Loucy (cell line): ENCODE measurements at regions not wholly inside any gene's neighbourhood (a gene's known extent, or its start where the extent isn't known, plus 50 kb on each side); places are given as distances from the start of the nearest gene placed in this dataset.

Source experiments
- H2AFZ ChIP-seq: fragments of 200-600 bp; sonication (generic); 2 replicates; pipeline ENCODE4 v1.6.0; 2016; ENCODE audit warnings: antibody characterized with exemption, mild to moderate bottlenecking, low read length, moderate library complexity
- H3F3A ChIP-seq: fragments of 200-600 bp; 2 replicates; pipeline ENCODE4 v1.6.0; 2016; ENCODE audit warnings: antibody characterized with exemption, low read depth, mild to moderate bottlenecking
- H3K27me3 ChIP-seq: fragments of 200-600 bp; sonication (generic); 2 replicates; pipeline ENCODE4 v1.6.1; 2014; ENCODE audit warnings: low read length, mild to moderate bottlenecking; ENCODE audit not compliant: insufficient read depth, poor library complexity, severe bottlenecking
- H3K36me3 ChIP-seq: fragments of 200-600 bp; sonication (generic); 2 replicates; pipeline ENCODE4 v1.6.1; 2016; ENCODE audit warnings: low read length; ENCODE audit not compliant: insufficient read depth
- H3K4me1 ChIP-seq: fragments of 200-600 bp; sonication (generic); 2 replicates; pipeline ENCODE4 v1.5.1; 2014; ENCODE audit warnings: low read length, mild to moderate bottlenecking; ENCODE audit not compliant: insufficient read depth, poor library complexity, severe bottlenecking
- H3K4me2 ChIP-seq: fragments of 200-600 bp; sonication (generic); 2 replicates; pipeline ENCODE4 v1.6.0; 2014; ENCODE audit warnings: antibody characterized with exemption, low read length, low read depth, mild to moderate bottlenecking; ENCODE audit not compliant: poor library complexity, severe bottlenecking
- H3K4me3 ChIP-seq: fragments of 200-600 bp; sonication (generic); 2 replicates; pipeline ENCODE4 v1.5.1; 2014; ENCODE audit warnings: low read length, mild to moderate bottlenecking, mixed read lengths; ENCODE audit not compliant: poor library complexity, severe bottlenecking
- H3K79me2 ChIP-seq: fragments of 200-600 bp; sonication (generic); 2 replicates; pipeline ENCODE4 v1.6.1; 2014; ENCODE audit warnings: low read length; ENCODE audit not compliant: insufficient read depth
- H3K9ac ChIP-seq: fragments of 200-600 bp; sonication (generic); 2 replicates; pipeline ENCODE4 v1.6.0; 2014; ENCODE audit warnings: mild to moderate bottlenecking, low read depth, low read length, moderate library complexity; ENCODE audit not compliant: poor library complexity, severe bottlenecking
- H3K9me2 ChIP-seq: fragments of 200-600 bp; sonication (generic); replicated peaks from 2 replicates; pipeline ENCODE4 v1.6.1; 2016; ENCODE audit warnings: low read depth, low read length, mixed read lengths
- H3K9me3 ChIP-seq: fragments of 200-600 bp; sonication (generic); 2 replicates; pipeline ENCODE4 v1.6.1; 2014; ENCODE audit warnings: mild to moderate bottlenecking, antibody characterized with exemption, low read length, low read depth; ENCODE audit not compliant: insufficient read depth
- H4K20me1 ChIP-seq: fragments of 200-600 bp; sonication (generic); 2 replicates; pipeline ENCODE4 v1.6.0; 2014; ENCODE audit warnings: antibody characterized with exemption, low read length, mild to moderate bottlenecking; ENCODE audit not compliant: insufficient read depth, poor library complexity, severe bottlenecking
- EZH2phosphoT487 ChIP-seq: fragments of 200-600 bp; IDR thresholded peaks from 2 replicates; pipeline ENCODE4 v1.6.1; 2018; ENCODE audit warnings: antibody characterized with exemption, mild to moderate bottlenecking, moderate library complexity, borderline replicate concordance
- TF ChIP-seq, protein P1 (sequence below): fragments of 200-600 bp; sonication (generic); conservative IDR thresholded peaks from 2 replicates; pipeline ENCODE4 v1.5.1; 2014; ENCODE audit warnings: mild to moderate bottlenecking, antibody characterized with exemption, low read length

DNA sequence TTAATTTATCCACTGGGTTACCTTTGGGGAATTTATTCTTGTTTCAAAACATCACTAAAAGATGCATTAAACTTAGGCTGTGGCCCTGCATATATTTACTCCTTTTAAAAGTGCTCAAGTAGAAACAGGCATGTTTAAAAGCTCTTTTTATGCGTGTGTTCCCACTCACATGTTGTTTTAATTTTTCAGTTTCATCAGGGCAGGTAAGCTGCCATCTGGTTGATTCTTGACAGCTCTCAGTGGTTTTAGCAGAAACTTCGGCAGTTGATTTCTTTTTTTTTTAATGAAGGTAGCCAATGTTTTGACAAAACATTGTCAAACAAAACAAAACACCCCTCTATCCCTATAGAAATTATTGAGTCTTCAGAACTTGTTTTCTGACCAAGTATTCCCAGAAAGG, 89.6 kb upstream of the LGR5 start:
- Histone ChIP-seq H3K36me3 (no peaks in the 10 kb centered on the region), H3F3A (0 out of 2 replicates have a peak, but pooled peaks cover 6% of the 10 kb centered on the region), H3K4me3 (no peak overlapping the region), H3K9me2 (no peaks in the 10 kb centered on the region), H3K27me3 (no peaks in the 10 kb centered on the region), H3K4me2 (no peak overlapping the region), H3K9me3 (no peaks in the 10 kb centered on the region), H3K79me2 (no peaks in the 10 kb centered on the region), H4K20me1 (no peaks in the 10 kb centered on the region), H3K9ac (no peak overlapping the region), H2AFZ (peak overlapping the region; percentile 46; the same call in 1 of the 2 replicates), H3K4me1 (peaks cover 16% of the 10 kb centered on the region)
- no peak for TF ChIP-seq EZH2phosphoT487
- TF ChIP-seq, protein P1, sequence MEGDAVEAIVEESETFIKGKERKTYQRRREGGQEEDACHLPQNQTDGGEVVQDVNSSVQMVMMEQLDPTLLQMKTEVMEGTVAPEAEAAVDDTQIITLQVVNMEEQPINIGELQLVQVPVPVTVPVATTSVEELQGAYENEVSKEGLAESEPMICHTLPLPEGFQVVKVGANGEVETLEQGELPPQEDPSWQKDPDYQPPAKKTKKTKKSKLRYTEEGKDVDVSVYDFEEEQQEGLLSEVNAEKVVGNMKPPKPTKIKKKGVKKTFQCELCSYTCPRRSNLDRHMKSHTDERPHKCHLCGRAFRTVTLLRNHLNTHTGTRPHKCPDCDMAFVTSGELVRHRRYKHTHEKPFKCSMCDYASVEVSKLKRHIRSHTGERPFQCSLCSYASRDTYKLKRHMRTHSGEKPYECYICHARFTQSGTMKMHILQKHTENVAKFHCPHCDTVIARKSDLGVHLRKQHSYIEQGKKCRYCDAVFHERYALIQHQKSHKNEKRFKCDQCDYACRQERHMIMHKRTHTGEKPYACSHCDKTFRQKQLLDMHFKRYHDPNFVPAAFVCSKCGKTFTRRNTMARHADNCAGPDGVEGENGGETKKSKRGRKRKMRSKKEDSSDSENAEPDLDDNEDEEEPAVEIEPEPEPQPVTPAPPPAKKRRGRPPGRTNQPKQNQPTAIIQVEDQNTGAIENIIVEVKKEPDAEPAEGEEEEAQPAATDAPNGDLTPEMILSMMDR, result no peak

DNA sequence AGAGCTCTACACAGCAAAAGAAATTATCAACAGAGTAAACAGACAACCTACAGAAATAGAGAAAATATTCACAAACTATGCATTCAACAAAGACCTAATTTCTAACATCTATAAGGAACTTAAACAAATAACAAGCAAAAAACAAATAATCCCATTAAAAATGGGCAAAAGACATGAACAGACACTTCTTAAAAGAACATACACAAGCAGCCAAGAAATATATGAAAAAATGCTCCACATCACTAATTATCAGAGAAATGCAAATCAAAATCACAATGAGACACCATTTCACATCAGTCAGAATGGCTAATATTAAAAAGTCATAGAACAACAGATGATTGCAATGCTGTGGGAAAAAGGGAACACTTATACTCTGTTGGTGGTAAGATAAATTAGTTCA, 100.7 kb upstream of the LGR5 start:
- no peaks in the 10 kb centered on the region for H3F3A ChIP-seq
- H3K79me2 ChIP-seq, result no peaks in the 10 kb centered on the region
- H4K20me1 ChIP-seq, result no peaks in the 10 kb centered on the region
- H2AFZ ChIP-seq, result no peak overlapping the region
- no peaks in the 10 kb centered on the region; the same call in 1 of the 2 replicates for H3K9me3 ChIP-seq
- H3K27me3 ChIP-seq, result no peaks in the 10 kb centered on the region
- no peaks in the 10 kb centered on the region for H3K9me2 ChIP-seq
- H3K4me3 ChIP-seq, result no peak overlapping the region
- no peaks in the 10 kb centered on the region for H3K36me3 ChIP-seq
- TF ChIP-seq, protein P1, result no peak
- TF ChIP-seq EZH2phosphoT487, result no peak
- H3K4me1 ChIP-seq, result no peaks in the 10 kb centered on the region
- no peak overlapping the region for H3K4me2 ChIP-seq
- H3K9ac ChIP-seq, result no peak overlapping the region

DNA sequence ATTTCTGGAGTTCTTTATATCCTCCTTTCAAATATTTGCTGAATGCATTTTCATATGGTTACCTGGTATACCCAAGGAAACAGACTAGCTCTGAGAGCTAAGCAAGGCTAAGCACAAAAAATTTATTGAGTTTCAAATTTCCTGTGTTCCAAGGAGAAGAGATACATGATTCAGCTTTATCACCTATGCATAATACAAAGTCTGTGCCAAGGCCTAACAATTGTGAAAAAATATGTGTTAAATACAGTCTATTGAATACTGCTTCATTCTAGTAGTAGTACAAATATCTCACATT, 103.7 kb upstream of the LGR5 start:
- Histone ChIP-seq H3K36me3 (no peaks in the 10 kb centered on the region), H3K9me2 (no peaks in the 10 kb centered on the region), H3K27me3 (no peaks in the 10 kb centered on the region), H3K4me2 (no peak overlapping the region), H3K9me3 (no peaks in the 10 kb centered on the region; the same call in 1 of the 2 replicates), H3F3A (no peaks in the 10 kb centered on the region), H3K79me2 (no peaks in the 10 kb centered on the region), H2AFZ (no peak overlapping the region), H4K20me1 (no peaks in the 10 kb centered on the region), H3K9ac (no peak overlapping the region), H3K4me3 (no peak overlapping the region), H3K4me1 (no peaks in the 10 kb centered on the region)
- TF ChIP-seq, protein P1, result no peak
- no peak for TF ChIP-seq EZH2phosphoT487
